ENCODE measurements at regions not wholly inside any gene's neighbourhood (a gene's known extent, or its start where the extent isn't known, plus 50 kb on each side); places are given as distances from the start of the nearest gene placed in this dataset.
"Not testable (repeated sequence)": the region's sequence is repeated elsewhere in the genome, so short reads cannot be mapped to it uniquely, and the experiment has no call there.

- ATAC-seq, result no peak
- H3K9me3 ChIP-seq (ENCODE audit: low read length), result no peaks in the 10 kb centered on the region
- TF ChIP-seq, protein P1, sequence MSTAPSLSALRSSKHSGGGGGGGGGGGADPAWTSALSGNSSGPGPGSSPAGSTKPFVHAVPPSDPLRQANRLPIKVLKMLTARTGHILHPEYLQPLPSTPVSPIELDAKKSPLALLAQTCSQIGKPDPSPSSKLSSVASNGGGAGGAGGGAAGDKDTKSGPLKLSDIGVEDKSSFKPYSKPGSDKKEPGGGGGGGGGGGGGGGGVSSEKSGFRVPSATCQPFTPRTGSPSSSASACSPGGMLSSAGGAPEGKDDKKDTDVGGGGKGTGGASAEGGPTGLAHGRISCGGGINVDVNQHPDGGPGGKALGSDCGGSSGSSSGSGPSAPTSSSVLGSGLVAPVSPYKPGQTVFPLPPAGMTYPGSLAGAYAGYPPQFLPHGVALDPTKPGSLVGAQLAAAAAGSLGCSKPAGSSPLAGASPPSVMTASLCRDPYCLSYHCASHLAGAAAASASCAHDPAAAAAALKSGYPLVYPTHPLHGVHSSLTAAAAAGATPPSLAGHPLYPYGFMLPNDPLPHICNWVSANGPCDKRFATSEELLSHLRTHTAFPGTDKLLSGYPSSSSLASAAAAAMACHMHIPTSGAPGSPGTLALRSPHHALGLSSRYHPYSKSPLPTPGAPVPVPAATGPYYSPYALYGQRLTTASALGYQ (CRISPR knock-in tag; IDR thresholded peaks at IDR 0.05), result no peak
- POLR2A ChIA-PET, result interaction anchor here (2.3 kb wide), 1 partner anchor 13 kb away, joined by 6 read pairs; no protein-coding TSS in a partner anchor
- H2AFZ ChIP-seq (ENCODE audit: low read length), result no peak overlapping the region
- 36% methylated on average over 7 of the region's 7 CpGs for WGBS (ENCODE audit: low lambda C conversion rate)
- H3K4me3 ChIP-seq (replicated peaks in 1 of 3; ENCODE audit: insufficient read depth in 1 of 3, low read depth in 2 of 3, low read length in 3 of 3), result no peak overlapping the region
- no peaks in the 10 kb centered on the region for H3K36me3 ChIP-seq (replicated peaks in 1 of 2; ENCODE audit: control insufficient read depth in 1 of 2, insufficient read depth in 2 of 2, low read length in 2 of 2)
- CTCF ChIA-PET (ENCODE audit: low intra/inter-chr PET ratio, low total read pairs), result no interaction called here
- intact Hi-C loops (cut with micrococcal nuclease; ENCODE audit: unreplicated experiment), result no loop called here
- in situ Hi-C loops (cut with HindIII; ENCODE audit: extremely low pct_ligation_motif_present, low pct_unique_long_range_greater_than_20kb), result no loop called here
- H3K27ac ChIP-seq (ENCODE audit: extremely low read length, insufficient read depth, low read length), result no peak overlapping the region
- no peak overlapping the region for H3K4me2 ChIP-seq (ENCODE audit: low read depth, low read length)
- no peaks in the 10 kb centered on the region for H3K4me1 ChIP-seq (ENCODE audit: insufficient read depth, low read length)
- FAIRE-seq, result no peak
- BruUV-seq (replicated peaks), result no TSS peak
- H3K9ac ChIP-seq (ENCODE audit: insufficient read depth, low read depth, low read length), result no peak overlapping the region
- no peaks in the 10 kb centered on the region for H4K20me1 ChIP-seq (ENCODE audit: insufficient read depth, low read length)
- no peaks in the 10 kb centered on the region for H3K79me2 ChIP-seq (ENCODE audit: insufficient read depth, low read length)
- no peaks in the 10 kb centered on the region for H3K27me3 ChIP-seq (ENCODE audit: control insufficient read depth in 1 of 2, insufficient read depth in 2 of 2, low read length in 2 of 2)
- DNase-seq (ENCODE audit: low spot score), result no peak
Measured at GRCh38 chr20:1840817-1841553, 54.2 kb upstream of the SIRPA start.

DNA sequence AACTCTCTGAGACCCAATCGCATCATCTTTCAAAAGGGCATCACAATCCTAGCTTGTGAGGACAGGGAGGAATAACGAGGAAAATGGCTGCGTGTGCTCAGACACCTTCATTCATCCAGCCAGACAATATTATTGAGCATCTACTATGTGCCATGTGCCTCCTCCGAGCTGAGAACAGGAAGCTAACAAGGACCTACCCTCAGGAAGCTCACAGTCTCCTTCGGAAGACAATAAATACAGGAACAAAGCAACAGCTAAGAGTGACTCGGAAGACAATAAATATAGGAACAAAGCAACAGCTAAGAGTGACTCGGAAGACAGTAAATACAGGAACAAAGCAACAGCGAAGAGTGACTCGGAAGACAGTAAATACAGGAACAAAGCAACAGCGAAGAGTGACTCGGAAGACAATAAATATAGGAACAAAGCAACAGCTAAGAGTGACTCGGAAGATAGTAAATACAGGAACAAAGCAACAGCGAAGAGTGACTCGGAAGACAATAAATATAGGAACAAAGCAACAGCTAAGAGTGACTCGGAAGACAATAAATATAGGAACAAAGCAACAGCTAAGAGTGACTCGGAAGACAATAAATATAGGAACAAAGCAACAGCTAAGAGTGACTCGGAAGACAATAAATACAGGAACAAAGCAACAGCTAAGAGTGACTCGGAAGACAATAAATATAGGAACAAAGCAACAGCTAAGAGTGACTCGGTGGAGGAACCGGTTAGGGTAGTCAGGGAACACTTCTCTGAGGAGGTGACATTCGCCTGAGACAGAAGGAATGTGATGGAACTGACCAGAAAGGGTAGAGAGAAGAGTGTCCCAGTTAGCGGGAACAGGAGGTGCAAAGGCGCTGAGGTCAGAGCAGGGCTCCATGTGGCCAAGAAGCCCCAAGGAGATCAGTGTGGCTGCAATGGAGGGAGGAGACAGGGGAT lies 55.6 kb upstream of the SIRPA start:
- H3K4me3 ChIP-seq (replicated peaks in 1 of 3; ENCODE audit: insufficient read depth in 1 of 3, low read depth in 2 of 3, low read length in 3 of 3); in situ Hi-C loops (cut with HindIII; ENCODE audit: extremely low pct_ligation_motif_present, low pct_unique_long_range_greater_than_20kb); H3K36me3 ChIP-seq (replicated peaks in 1 of 2; ENCODE audit: control insufficient read depth in 1 of 2, insufficient read depth in 2 of 2, low read length in 2 of 2); FAIRE-seq; H4K20me1 ChIP-seq (ENCODE audit: insufficient read depth, low read length); BruUV-seq (replicated peaks); H3K27me3 ChIP-seq (ENCODE audit: control insufficient read depth in 1 of 2, insufficient read depth in 2 of 2, low read length in 2 of 2); intact Hi-C loops (cut with micrococcal nuclease; ENCODE audit: unreplicated experiment); H3K79me2 ChIP-seq (ENCODE audit: insufficient read depth, low read length); H3K9me3 ChIP-seq (ENCODE audit: low read length); H3K9ac ChIP-seq (ENCODE audit: insufficient read depth, low read depth, low read length); DNase-seq (ENCODE audit: low spot score); H3K27ac ChIP-seq (ENCODE audit: extremely low read length, insufficient read depth, low read length); H3K4me1 ChIP-seq (ENCODE audit: insufficient read depth, low read length); ATAC-seq; CTCF ChIA-PET (ENCODE audit: low intra/inter-chr PET ratio, low total read pairs); H2AFZ ChIP-seq (ENCODE audit: low read length); H3K4me2 ChIP-seq (ENCODE audit: low read depth, low read length): not testable (repeated sequence)
- 75% methylated on average over 22 of the region's 23 CpGs for WGBS (ENCODE audit: low lambda C conversion rate)
- POLR2A ChIA-PET, result interaction anchor here (2.3 kb wide), 1 partner anchor 11 kb away, joined by 6 read pairs; no protein-coding TSS in a partner anchor

Measured in HepG2 (cell line).